GM12878 (cell line): ENCODE measurements at regions not wholly inside any gene's neighbourhood (a gene's known extent, or its start where the extent isn't known, plus 50 kb on each side); places are given as distances from the start of the nearest gene placed in this dataset.

Experiments
- ATAC-seq: fragments of 200-7000 bp; cut with Tn5 transposase; 3 replicates; pipeline ENCODE4 v1.9.1; 2020; ENCODE audit warnings: mild to moderate bottlenecking, moderate library complexity
- BruUV-seq: library from RNA; stranded (reverse); fragments of 400-500 nt; replicated peaks from 2 replicates; lab custom pipeline; 2021; lab: Mats Ljungman, UMichigan
- CTCF ChIA-PET: fragments of 300-600 bp; sonication (Branson Sonifier 250); formaldehyde crosslinking; extraction: SDS; loops from one replicate; lab custom pipeline; 2021; ENCODE audit warnings: inconsistent platforms; lab: Yijun Ruan, JAX
- POLR2A ChIA-PET: fragments of 350-600 bp; formaldehyde crosslinking; extraction: SDS; loops from one replicate; lab custom pipeline; 2021; ENCODE audit warnings: inconsistent platforms; lab: Charles Lee
- RAD21 ChIA-PET: fragments of 300-600 bp; sonication (Branson Sonifier 250); formaldehyde crosslinking; loops from one replicate; lab custom pipeline; 2023; ENCODE audit warnings: antibody characterized with exemption; ENCODE audit not compliant: unreplicated experiment; lab: Charles Lee
- SMC1A ChIA-PET: fragments of 300-600 bp; sonication (Branson Sonifier 250); formaldehyde crosslinking; loops from one replicate; lab custom pipeline; 2023; ENCODE audit not compliant: unreplicated experiment, uncharacterized antibody; lab: Charles Lee
- DNase-seq: peaks from one replicate; pipeline ENCODE4 v3.0.0-alpha.2; 2011; ENCODE audit warnings: low read depth, low spot score
- FAIRE-seq: peaks from 3 replicates; lab custom pipeline; 2011; peaks lifted over from hg19 to GRCh38; lab: Jason Lieb, UNC
- H2AFZ ChIP-seq: 2 replicates; pipeline ENCODE4 v1.6.0; 2011; ENCODE audit warnings: low read depth, low read length, control low read depth; ENCODE audit not compliant: control insufficient read depth
- H3K27ac ChIP-seq: 2 replicates; pipeline ENCODE4 v1.5.1; 2011; ENCODE audit warnings: control low read depth; ENCODE audit not compliant: control insufficient read depth, insufficient read depth
- H3K27me3 ChIP-seq, 2 experiments: replicated peaks in 1 of 2; 2 replicates each; pipeline versions ENCODE4 v1.6.0 to v1.6.1; 2011; ENCODE audit warnings: low read length in 1 of 2; ENCODE audit not compliant: control insufficient read depth in 2 of 2, insufficient read depth in 2 of 2
- H3K36me3 ChIP-seq, 2 experiments: 2 replicates each; pipeline ENCODE4 v1.5.1; 2011; ENCODE audit warnings: low read length in 1 of 2; ENCODE audit not compliant: control insufficient read depth in 2 of 2, insufficient read depth in 2 of 2
- H3K4me1 ChIP-seq: 2 replicates; pipeline ENCODE4 v1.6.1; 2011; ENCODE audit warnings: mild to moderate bottlenecking, low read length, moderate library complexity, mixed read lengths; ENCODE audit not compliant: control insufficient read depth, insufficient read depth
- H3K4me2 ChIP-seq: 2 replicates; pipeline ENCODE4 v1.6.0; 2011; ENCODE audit warnings: control low read depth; ENCODE audit not compliant: control insufficient read depth, insufficient read depth
- H3K4me3 ChIP-seq: fragments of 200-600 bp; sonication (generic); 2 replicates; pipeline ENCODE4 v1.5.1; 2016
- H3K79me2 ChIP-seq: 2 replicates; pipeline ENCODE4 v1.6.0; 2011; ENCODE audit warnings: low read length; ENCODE audit not compliant: control insufficient read depth, insufficient read depth
- H3K9ac ChIP-seq: 2 replicates; pipeline ENCODE4 v1.8.0; 2011; ENCODE audit warnings: low read length, control low read depth, mixed read lengths; ENCODE audit not compliant: control insufficient read depth, insufficient read depth
- H3K9me3 ChIP-seq: replicated peaks from 3 replicates; pipeline ENCODE4 v1.5.1; 2011; ENCODE audit warnings: mild to moderate bottlenecking, low read length; ENCODE audit not compliant: control insufficient read depth, insufficient read depth
- H4K20me1 ChIP-seq: 2 replicates; pipeline ENCODE4 v1.6.0; 2011; ENCODE audit not compliant: control insufficient read depth, insufficient read depth
- BRCA1 ChIP-seq: IDR thresholded peaks from 2 replicates; pipeline ENCODE4 v1.6.1; 2011; ENCODE audit warnings: low read depth, low read length, improper control_type of control experiment
- CEBPZ ChIP-seq: fragments of 150-350 bp; IDR thresholded peaks from 2 replicates; pipeline ENCODE4 v1.6.1; 2016; ENCODE audit warnings: low read depth, low read length
- DPF2 ChIP-seq: fragments of 450-650 bp; IDR thresholded peaks from 2 replicates; pipeline ENCODE4 v1.6.1; 2017; ENCODE audit warnings: mild to moderate bottlenecking
- EZH2 ChIP-seq: IDR thresholded peaks from 2 replicates; pipeline ENCODE4 v1.6.1; 2012; ENCODE audit warnings: low read depth, mild to moderate bottlenecking, control low read depth, inconsistent platforms, low read length, borderline replicate concordance; ENCODE audit not compliant: control insufficient read depth
- MTA2 ChIP-seq: fragments of 450-650 bp; IDR thresholded peaks from 2 replicates; pipeline ENCODE4 v1.6.1; 2016; ENCODE audit warnings: low read depth, mild to moderate bottlenecking, moderate library complexity
- MYB ChIP-seq: fragments of 150-350 bp; IDR thresholded peaks from 2 replicates; pipeline ENCODE4 v1.6.1; 2014; ENCODE audit warnings: mild to moderate bottlenecking, low read depth, low read length, borderline replicate concordance
- NFYA ChIP-seq: IDR thresholded peaks from 2 replicates; pipeline ENCODE4 v1.6.1; 2011; ENCODE audit warnings: low read depth, mild to moderate bottlenecking, low read length, improper control_type of control experiment, borderline replicate concordance
- NFYB ChIP-seq: IDR thresholded peaks from 2 replicates; pipeline ENCODE4 v1.6.1; 2011; ENCODE audit warnings: low read depth, mild to moderate bottlenecking, low read length, improper control_type of control experiment, moderate library complexity; ENCODE audit not compliant: insufficient read depth
- POLR2AphosphoS5 ChIP-seq: IDR thresholded peaks from 2 replicates; pipeline ENCODE4 v1.6.1; 2011; ENCODE audit warnings: mild to moderate bottlenecking, low read length, inconsistent platforms
- SMAD5 ChIP-seq: IDR thresholded peaks from 2 replicates; pipeline ENCODE4 v1.6.1; 2016; ENCODE audit warnings: antibody characterized with exemption, low read depth
- TCF12 ChIP-seq: IDR thresholded peaks from 2 replicates; pipeline ENCODE4 v1.6.1; 2011; ENCODE audit warnings: low read depth, mild to moderate bottlenecking, low read length
- ZBTB4 ChIP-seq: fragments of 450-650 bp; formaldehyde crosslinking; IDR thresholded peaks from 2 replicates; pipeline ENCODE4 v1.4.0; 2022; ENCODE audit warnings: mild to moderate bottlenecking, moderate library complexity
- WGBS: methylation state at CpG from one replicate; pipeline ENCODE4 v1.1.6; 2016; ENCODE audit warnings: low lambda C conversion rate; ENCODE audit not compliant: insufficient replicate concordance, insufficient coverage; ENCODE audit errors: missing lambda C conversion rate; 5-methylcytosine and 5-hydroxymethylcytosine counted together
- in situ Hi-C: fragments of 300-500 bp; cut with MboI; formaldehyde crosslinking; loops from 9 replicates; pipeline ENCODE4 v1.14.3; 2018; ENCODE audit warnings: mixed read lengths
- intact Hi-C: fragments of 100-400 bp; cut with micrococcal nuclease; formaldehyde crosslinking; loops from one replicate; pipeline ENCODE4 v1.14.2; 2022; ENCODE audit not compliant: unreplicated experiment

- TF ChIP-seq ZBTB4 (CRISPR knock-in tag), result no peak
- no peak for TF ChIP-seq CEBPZ
- no peak for TF ChIP-seq BRCA1
- no peak for TF ChIP-seq POLR2AphosphoS5
- TF ChIP-seq MTA2, result no peak
Observed at GRCh38 chr13:109971456-109972090, 185.2 kb upstream of the IRS2 start (continued).

- in situ Hi-C loops, result no loop called here
- Histone ChIP-seq H3K4me2 (no peak overlapping the region), H3K27ac (no peak overlapping the region), H3K27me3 (no peaks in the 10 kb centered on the region; a peak in 1 of 4 replicates), H4K20me1 (no peaks in the 10 kb centered on the region), H3K4me3 (no peak overlapping the region), H3K9me3 (no peaks in the 10 kb centered on the region), H2AFZ (no peak overlapping the region), H3K36me3 (no peaks in the 10 kb centered on the region), H3K9ac (no peak overlapping the region), H3K4me1 (no peaks in the 10 kb centered on the region), H3K79me2 (no peaks in the 10 kb centered on the region)
- no peak for ATAC-seq
- no peak for FAIRE-seq
- SMC1A ChIA-PET, result no interaction called here
- CTCF ChIA-PET, result interaction anchor here (0.9 kb wide), 1 partner anchor 25 kb away, joined by 3 read pairs; no protein-coding TSS in a partner anchor
- no TSS peak for BruUV-seq
- 40% methylated on average over 7 of the region's 7 CpGs for WGBS
- POLR2A ChIA-PET, result no interaction called here
- RAD21 ChIA-PET, result no interaction called here
- no peak for DNase-seq
- intact Hi-C loops, result no loop called here
- TF ChIP-seq NFYA (no peak), POLR2AphosphoS5 (no peak), MYB (no peak), SMAD5 (no peak), ZBTB4 (CRISPR knock-in tag) (no peak), NFYB (no peak), EZH2 (no peak), TCF12 (no peak), DPF2 (no peak)
Observed at GRCh38 chr13:109971006-109971405, 184.6 kb upstream of the IRS2 start.
